ENCODE measurements at regions not wholly inside any gene's neighbourhood (a gene's known extent, or its start where the extent isn't known, plus 50 kb on each side); places are given as distances from the start of the nearest gene placed in this dataset.

GRCh38 chrX:150163221-150163930 is 199.7 kb upstream of the MAMLD1 start:
- no peak for DNase-seq (ENCODE audit: low read depth in 3 of 3, low spot score in 2 of 3)

GRCh38 chrX:150163956-150164726 is 199.0 kb upstream of the MAMLD1 start:
- no peak for DNase-seq (ENCODE audit: low read depth in 3 of 3, low spot score in 2 of 3)

GRCh38 chrX:150164971-150165600 is 198.0 kb upstream of the MAMLD1 start:
- DNase-seq (ENCODE audit: low read depth in 3 of 3, low spot score in 2 of 3) = no peak

- no peak for DNase-seq (ENCODE audit: low read depth in 3 of 3, low spot score in 2 of 3)
Observed at GRCh38 chrX:150165776-150166610, 197.1 kb upstream of the MAMLD1 start.

- no peak for DNase-seq (ENCODE audit: low read depth in 3 of 3, low spot score in 2 of 3)
Observed at GRCh38 chrX:150167482-150168324, 195.4 kb upstream of the MAMLD1 start.

GRCh38 chrX:150182161-150182560 is 181.0 kb upstream of the MAMLD1 start:
- no peak for DNase-seq (ENCODE audit: low read depth in 3 of 3, low spot score in 2 of 3)

GRCh38 chrX:150184491-150184890 is 178.6 kb upstream of the MAMLD1 start:
- no peak for DNase-seq (ENCODE audit: low read depth in 3 of 3, low spot score in 2 of 3)

GRCh38 chrX:150185766-150186165 is 177.4 kb upstream of the MAMLD1 start:
- no peak for DNase-seq (ENCODE audit: low read depth in 3 of 3, low spot score in 2 of 3)

- no peak for DNase-seq (ENCODE audit: low read depth in 3 of 3, low spot score in 2 of 3)
Observed at GRCh38 chrX:150192816-150193215, 170.3 kb upstream of the MAMLD1 start.

GRCh38 chrX:150196285-150196684 is 166.8 kb upstream of the MAMLD1 start:
- no peak for DNase-seq (ENCODE audit: low read depth in 3 of 3, low spot score in 2 of 3)

- no peak for DNase-seq (ENCODE audit: low read depth in 3 of 3, low spot score in 2 of 3)
Observed at GRCh38 chrX:150197388-150197787, 165.7 kb upstream of the MAMLD1 start.

- DNase-seq (ENCODE audit: low read depth in 3 of 3, low spot score in 2 of 3) = no peak
Observed at GRCh38 chrX:150198776-150199175, 164.3 kb upstream of the MAMLD1 start.

- DNase-seq (ENCODE audit: low read depth in 3 of 3, low spot score in 2 of 3) = no peak
Observed at GRCh38 chrX:150199181-150199580, 163.9 kb upstream of the MAMLD1 start.

GRCh38 chrX:150199803-150200202 is 163.3 kb upstream of the MAMLD1 start:
- no peak for DNase-seq (ENCODE audit: low read depth in 3 of 3, low spot score in 2 of 3)

GRCh38 chrX:150200361-150200760 is 162.8 kb upstream of the MAMLD1 start:
- DNase-seq (ENCODE audit: low read depth in 3 of 3, low spot score in 2 of 3) = no peak

GRCh38 chrX:150200820-150201287 is 162.3 kb upstream of the MAMLD1 start:
- DNase-seq (ENCODE audit: low read depth in 3 of 3, low spot score in 2 of 3) = peak in 1 of 3 donors; percentile 29

- no peak for DNase-seq (ENCODE audit: low read depth in 3 of 3, low spot score in 2 of 3)
Observed at GRCh38 chrX:150201391-150201790, 161.7 kb upstream of the MAMLD1 start.

- DNase-seq (ENCODE audit: low read depth in 3 of 3, low spot score in 2 of 3) = no peak
Observed at GRCh38 chrX:150201841-150202240, 161.3 kb upstream of the MAMLD1 start.

GRCh38 chrX:150202641-150203247 is 160.4 kb upstream of the MAMLD1 start:
- no peak for DNase-seq (ENCODE audit: low read depth in 3 of 3, low spot score in 2 of 3)

Measured in right renal cortex interstitium (tissue), 3 donors.